Activated T-cell treated with anti-CD3 and anti-CD28 coated beads, Interleukin-2, amount 50 U/mL, for 4 hours (primary cell): ENCODE measurements at regions not wholly inside any gene's neighbourhood (a gene's known extent, or its start where the extent isn't known, plus 50 kb on each side); places are given as distances from the start of the nearest gene placed in this dataset.
"Not testable (repeated sequence)": the region's sequence is repeated elsewhere in the genome, so short reads cannot be mapped to it uniquely, and the experiment has no call there.

Experiments
- ATAC-seq, 2 donors: fragments of 200-7000 bp; cut with Tn5 transposase; one replicate each; pipeline ENCODE4 v1.10.0; 2021
- DNase-seq: peaks from one replicate; pipeline ENCODE4 v3.0.0-alpha.2; 2020
- H3K27me3 Mint-ChIP-seq: one replicate; pipeline ENCODE4 v1.8.0; 2021; ENCODE audit warnings: low read depth, mixed read lengths
- H3K36me3 Mint-ChIP-seq: one replicate; pipeline ENCODE4 v1.8.0; 2022; ENCODE audit warnings: mixed read lengths; ENCODE audit not compliant: insufficient read depth
- H3K4me1 Mint-ChIP-seq: one replicate; pipeline ENCODE4 v1.8.0; 2021; ENCODE audit warnings: low read depth, mixed read lengths
- H3K4me3 Mint-ChIP-seq: one replicate; pipeline ENCODE4 v1.8.0; 2021; ENCODE audit warnings: mild to moderate bottlenecking, moderate library complexity, mixed read lengths
- H3K9me3 Mint-ChIP-seq: one replicate; pipeline ENCODE4 v1.8.0; 2021; ENCODE audit warnings: mixed read lengths

- not testable (repeated sequence) for ATAC-seq, H3K4me3 Mint-ChIP-seq, H3K9me3 Mint-ChIP-seq, H3K27me3 Mint-ChIP-seq, H3K36me3 Mint-ChIP-seq, DNase-seq, H3K4me1 Mint-ChIP-seq
Observed at GRCh38 chr10:47661955-47662577, 101.3 kb downstream of the SYT15B start.

- not testable (repeated sequence) for H3K4me1 Mint-ChIP-seq, H3K4me3 Mint-ChIP-seq, H3K27me3 Mint-ChIP-seq, DNase-seq, H3K36me3 Mint-ChIP-seq, ATAC-seq, H3K9me3 Mint-ChIP-seq
Observed at GRCh38 chr10:47656732-47657131, 106.7 kb downstream of the SYT15B start.

- not testable (repeated sequence) for H3K4me3 Mint-ChIP-seq, H3K27me3 Mint-ChIP-seq, ATAC-seq, H3K9me3 Mint-ChIP-seq, H3K4me1 Mint-ChIP-seq, H3K36me3 Mint-ChIP-seq, DNase-seq
Observed at GRCh38 chr10:47654161-47654560, 109.2 kb downstream of the SYT15B start.

GRCh38 chr10:47648594-47648993 lies 114.8 kb downstream of the SYT15B start:
- not testable (repeated sequence) for H3K36me3 Mint-ChIP-seq, H3K4me3 Mint-ChIP-seq, ATAC-seq, DNase-seq, H3K4me1 Mint-ChIP-seq, H3K27me3 Mint-ChIP-seq, H3K9me3 Mint-ChIP-seq

GRCh38 chr10:47647523-47648101 lies 115.8 kb downstream of the SYT15B start:
- not testable (repeated sequence) for H3K36me3 Mint-ChIP-seq

GRCh38 chr10:47646686-47647273 lies 116.6 kb downstream of the SYT15B start:
- H3K27me3 Mint-ChIP-seq, H3K4me1 Mint-ChIP-seq, DNase-seq, H3K4me3 Mint-ChIP-seq, ATAC-seq, H3K9me3 Mint-ChIP-seq, H3K36me3 Mint-ChIP-seq: not testable (repeated sequence)

More at GRCh38 chr10:47647523-47648101, 115.8 kb downstream of the SYT15B start:
- not testable (repeated sequence) for H3K4me1 Mint-ChIP-seq, H3K27me3 Mint-ChIP-seq, ATAC-seq, H3K4me3 Mint-ChIP-seq, H3K9me3 Mint-ChIP-seq, DNase-seq

- H3K4me1 Mint-ChIP-seq, H3K36me3 Mint-ChIP-seq, DNase-seq, H3K4me3 Mint-ChIP-seq, H3K9me3 Mint-ChIP-seq, H3K27me3 Mint-ChIP-seq, ATAC-seq: not testable (repeated sequence)
Observed at GRCh38 chr10:47626975-47627374, 103.5 kb upstream of the AGAP9 start.

GRCh38 chr10:47622719-47623118 lies 99.3 kb upstream of the AGAP9 start:
- ATAC-seq, H3K9me3 Mint-ChIP-seq, H3K36me3 Mint-ChIP-seq, H3K27me3 Mint-ChIP-seq, H3K4me3 Mint-ChIP-seq, DNase-seq, H3K4me1 Mint-ChIP-seq: not testable (repeated sequence)

- H3K4me3 Mint-ChIP-seq: not testable (repeated sequence)
Observed at GRCh38 chr10:47619300-47620012, 96.0 kb upstream of the AGAP9 start.

GRCh38 chr10:47609311-47609710 lies 85.9 kb upstream of the AGAP9 start:
- H3K4me3 Mint-ChIP-seq, H3K9me3 Mint-ChIP-seq, DNase-seq, H3K36me3 Mint-ChIP-seq, H3K4me1 Mint-ChIP-seq, H3K27me3 Mint-ChIP-seq: not testable (repeated sequence)
- ATAC-seq: peak; percentile 43 to 57

More at GRCh38 chr10:47619300-47620012, 96.0 kb upstream of the AGAP9 start:
- DNase-seq, H3K36me3 Mint-ChIP-seq, H3K27me3 Mint-ChIP-seq, H3K4me1 Mint-ChIP-seq, ATAC-seq, H3K9me3 Mint-ChIP-seq: not testable (repeated sequence)

- H3K36me3 Mint-ChIP-seq, H3K4me1 Mint-ChIP-seq, H3K27me3 Mint-ChIP-seq, H3K9me3 Mint-ChIP-seq, H3K4me3 Mint-ChIP-seq, DNase-seq: not testable (repeated sequence)
- peak; percentile 48 to 75 for ATAC-seq
Observed at GRCh38 chr10:47605791-47606773, 82.6 kb upstream of the AGAP9 start.

GRCh38 chr10:47600604-47601003 lies 77.2 kb upstream of the AGAP9 start:
- not testable (repeated sequence) for H3K4me3 Mint-ChIP-seq, H3K9me3 Mint-ChIP-seq, DNase-seq, H3K36me3 Mint-ChIP-seq, H3K4me1 Mint-ChIP-seq, H3K27me3 Mint-ChIP-seq, ATAC-seq

GRCh38 chr10:47600127-47600526 lies 76.7 kb upstream of the AGAP9 start:
- H3K4me1 Mint-ChIP-seq, H3K9me3 Mint-ChIP-seq, DNase-seq, ATAC-seq, H3K27me3 Mint-ChIP-seq, H3K4me3 Mint-ChIP-seq, H3K36me3 Mint-ChIP-seq: not testable (repeated sequence)

GRCh38 chr10:47599657-47600056 lies 76.2 kb upstream of the AGAP9 start:
- DNase-seq, H3K27me3 Mint-ChIP-seq, H3K9me3 Mint-ChIP-seq, H3K4me1 Mint-ChIP-seq, ATAC-seq, H3K4me3 Mint-ChIP-seq, H3K36me3 Mint-ChIP-seq: not testable (repeated sequence)
